B cell (primary cell): ENCODE measurements at regions not wholly inside any gene's neighbourhood (a gene's known extent, or its start where the extent isn't known, plus 50 kb on each side); places are given as distances from the start of the nearest gene placed in this dataset.

ENCODE experiments used
- ATAC-seq: fragments of 200-7000 bp; cut with Tn5 transposase; one replicate; pipeline ENCODE4 v1.10.0; 2021; ENCODE audit warnings: low read depth, mild to moderate bottlenecking, moderate number of reproducible peaks, moderate library complexity
- CTCF ChIA-PET: fragments of 350-600 bp; sonication (Branson Sonifier 250); formaldehyde crosslinking; loops from one replicate; lab custom pipeline; 2021; ENCODE audit warnings: antibody characterized with exemption, inconsistent platforms; lab: Charles Lee
- POLR2A ChIA-PET: fragments of 350-600 bp; sonication (Branson Sonifier 250); formaldehyde crosslinking; loops from one replicate; lab custom pipeline; 2021; ENCODE audit warnings: antibody characterized with exemption; lab: Charles Lee
- DNase-seq: peaks from one replicate; pipeline ENCODE4 v3.0.0; 2013
- H2AFZ ChIP-seq: 2 replicates; pipeline ENCODE4 v1.6.1; 2012; ENCODE audit warnings: mild to moderate bottlenecking, low read depth, low read length; ENCODE audit not compliant: insufficient read depth, poor library complexity, severe bottlenecking
- H3K27ac ChIP-seq, 2 donors: 1 replicate in 1 of 2; 2 replicates in 1 of 2; pipeline ENCODE4 v1.5.1; 2012 to 2013; ENCODE audit warnings: low read length in 2 of 2, mild to moderate bottlenecking in 2 of 2, moderate library complexity in 1 of 2
- H3K27me3 ChIP-seq, 4 experiments: fragments of 200-600 bp in 1 of 4; sonication (generic) in 1 of 4; replicated peaks in 1 of 4; 1 replicate in 2 of 4; 2 replicates in 2 of 4; pipeline versions ENCODE4 v1.6.1 to v1.7.0; 2013 to 2016; ENCODE audit warnings: low read length in 3 of 4, mild to moderate bottlenecking in 2 of 4, mixed read lengths in 1 of 4, moderate library complexity in 1 of 4; ENCODE audit not compliant: insufficient read depth in 4 of 4, control insufficient read depth in 3 of 4; ENCODE audit errors: control extremely low read depth in 1 of 4
- H3K36me3 ChIP-seq, 2 experiments: replicated peaks in 1 of 2; 1 replicate in 1 of 2; 2 replicates in 1 of 2; pipeline versions ENCODE4 v1.6.1 to v1.7.1; 2013; ENCODE audit warnings: low read length in 1 of 2; ENCODE audit not compliant: insufficient read depth in 2 of 2, control insufficient read depth in 1 of 2; ENCODE audit errors: control extremely low read depth in 1 of 2, extremely low read depth in 1 of 2
- H3K4me1 ChIP-seq, 2 donors: fragments of 200-600 bp in 1 of 2; sonication (generic) in 1 of 2; 1 replicate in 1 of 2; 2 replicates in 1 of 2; pipeline versions ENCODE4 v1.5.1 to v1.6.1; 2013 to 2017; ENCODE audit warnings: low read length in 2 of 2; ENCODE audit not compliant: control insufficient read depth in 2 of 2, insufficient read depth in 2 of 2
- H3K4me2 ChIP-seq: replicated peaks from 2 replicates; pipeline ENCODE3; 2012; ENCODE audit warnings: mild to moderate bottlenecking, low read depth, low read length; ENCODE audit not compliant: poor library complexity, severe bottlenecking
- H3K4me3 ChIP-seq, 5 experiments: fragments of 200-600 bp in 1 of 5; sonication (generic) in 1 of 5; 1 replicate in 3 of 5; 2 replicates in 2 of 5; pipeline versions ENCODE4 v1.5.1 to v1.7.0; 2011 to 2016; ENCODE audit warnings: low read length in 4 of 5, mild to moderate bottlenecking in 4 of 5, low read depth in 2 of 5, control low read depth in 1 of 5, moderate library complexity in 1 of 5; ENCODE audit not compliant: insufficient read depth in 1 of 5; ENCODE audit errors: control extremely low read depth in 1 of 5, extremely low read depth in 1 of 5
- H3K79me2 ChIP-seq: fragments of 200-600 bp; sonication (generic); one replicate; pipeline ENCODE4 v1.6.0; 2016; ENCODE audit warnings: low read length; ENCODE audit not compliant: control insufficient read depth, insufficient read depth
- H3K9ac ChIP-seq: fragments of 200-600 bp; sonication (generic); 2 replicates; pipeline ENCODE4 v1.6.1; 2017; ENCODE audit warnings: mild to moderate bottlenecking, low read length, moderate library complexity
- H3K9me3 ChIP-seq, 3 donors: one replicate each; pipeline versions ENCODE4 v1.6.1 to v1.7.1; 2013; ENCODE audit warnings: low read length in 2 of 3; ENCODE audit not compliant: control insufficient read depth in 2 of 3, insufficient read depth in 1 of 3; ENCODE audit errors: control extremely low read depth in 1 of 3
- H4K20me1 ChIP-seq: 2 replicates; pipeline ENCODE4 v1.6.0; 2012; ENCODE audit warnings: mild to moderate bottlenecking, low read length; ENCODE audit not compliant: insufficient read depth, control insufficient read depth, poor library complexity, severe bottlenecking
- H3K27ac Mint-ChIP-seq: one replicate; pipeline ENCODE4 v1.8.0; 2021; ENCODE audit warnings: mixed read lengths
- H3K27me3 Mint-ChIP-seq: one replicate; pipeline ENCODE4 v1.8.0; 2021; ENCODE audit warnings: mixed read lengths
- H3K4me1 Mint-ChIP-seq: one replicate; pipeline ENCODE4 v1.8.0; 2021; ENCODE audit warnings: mixed read lengths
- H3K4me3 Mint-ChIP-seq: one replicate; pipeline ENCODE4 v1.8.0; 2021; ENCODE audit warnings: mixed read lengths
- H3K9me3 Mint-ChIP-seq: one replicate; pipeline ENCODE4 v1.8.0; 2022; ENCODE audit warnings: mixed read lengths; ENCODE audit not compliant: insufficient read depth
- EZH2 ChIP-seq: IDR thresholded peaks from 2 replicates; pipeline ENCODE4 v1.6.1; 2012; ENCODE audit warnings: borderline replicate concordance, low read depth, mild to moderate bottlenecking, moderate library complexity, low read length; ENCODE audit not compliant: insufficient read depth, poor library complexity, severe bottlenecking
- WGBS: methylation state at CpG from one replicate; pipeline ENCODE4 v1.1.5; 2013; ENCODE audit warnings: missing lambda C conversion rate; ENCODE audit not compliant: insufficient coverage; 5-methylcytosine and 5-hydroxymethylcytosine counted together
- intact Hi-C: fragments of 100-400 bp; cut with micrococcal nuclease; formaldehyde crosslinking; loops from one replicate; pipeline ENCODE4 v1.10.0; 2022
- TF ChIP-seq, protein P1 (sequence below): fragments of 200-600 bp; IDR thresholded peaks from one replicate; pipeline ENCODE4 v1.8.0; 2022; ENCODE audit warnings: antibody characterized with exemption, mild to moderate bottlenecking

- Histone ChIP-seq H2AFZ (no peak overlapping the region), H3K4me3 (no peak overlapping the region), H3K27ac (no peak overlapping the region), H3K4me2 (no peak overlapping the region), H3K4me1 (no peaks in the 10 kb centered on the region), H3K27me3 (no peaks in the 10 kb centered on the region), H3K36me3 (no peaks in the 10 kb centered on the region), H3K79me2 (no peaks in the 10 kb centered on the region), H4K20me1 (no peaks in the 10 kb centered on the region), H3K9me3 (no peaks in the 10 kb centered on the region), H3K9ac (no peak overlapping the region)
- no peak overlapping the region for H3K27ac Mint-ChIP-seq
- H3K4me1 Mint-ChIP-seq: no peaks in the 10 kb centered on the region
- ChIA-PET CTCF (no interaction called here), POLR2A (no interaction called here)
- ATAC-seq (no peak), DNase-seq (no peak)
- WGBS: no CpG with 5 or more reads among the region's 4 CpGs
- H3K27me3 Mint-ChIP-seq: no peaks in the 10 kb centered on the region
- intact Hi-C loops: no loop called here
- TF ChIP-seq, protein P1, sequence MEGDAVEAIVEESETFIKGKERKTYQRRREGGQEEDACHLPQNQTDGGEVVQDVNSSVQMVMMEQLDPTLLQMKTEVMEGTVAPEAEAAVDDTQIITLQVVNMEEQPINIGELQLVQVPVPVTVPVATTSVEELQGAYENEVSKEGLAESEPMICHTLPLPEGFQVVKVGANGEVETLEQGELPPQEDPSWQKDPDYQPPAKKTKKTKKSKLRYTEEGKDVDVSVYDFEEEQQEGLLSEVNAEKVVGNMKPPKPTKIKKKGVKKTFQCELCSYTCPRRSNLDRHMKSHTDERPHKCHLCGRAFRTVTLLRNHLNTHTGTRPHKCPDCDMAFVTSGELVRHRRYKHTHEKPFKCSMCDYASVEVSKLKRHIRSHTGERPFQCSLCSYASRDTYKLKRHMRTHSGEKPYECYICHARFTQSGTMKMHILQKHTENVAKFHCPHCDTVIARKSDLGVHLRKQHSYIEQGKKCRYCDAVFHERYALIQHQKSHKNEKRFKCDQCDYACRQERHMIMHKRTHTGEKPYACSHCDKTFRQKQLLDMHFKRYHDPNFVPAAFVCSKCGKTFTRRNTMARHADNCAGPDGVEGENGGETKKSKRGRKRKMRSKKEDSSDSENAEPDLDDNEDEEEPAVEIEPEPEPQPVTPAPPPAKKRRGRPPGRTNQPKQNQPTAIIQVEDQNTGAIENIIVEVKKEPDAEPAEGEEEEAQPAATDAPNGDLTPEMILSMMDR: no peak
- TF ChIP-seq EZH2: no peak
- no peaks in the 10 kb centered on the region for H3K9me3 Mint-ChIP-seq
- no peak overlapping the region for H3K4me3 Mint-ChIP-seq
These were observed 851.1 kb downstream of the SLC4A3 start for GRCh38 chr2:220478305-220479058.

GRCh38 chr2:220482716-220483115, 855.3 kb downstream of the SLC4A3 start:
- Histone ChIP-seq H3K9ac (no peak overlapping the region), H3K4me1 (no peaks in the 10 kb centered on the region), H3K4me3 (no peak overlapping the region), H3K9me3 (no peaks in the 10 kb centered on the region), H3K4me2 (no peak overlapping the region), H3K27ac (no peak overlapping the region), H3K36me3 (no peaks in the 10 kb centered on the region), H3K79me2 (no peaks in the 10 kb centered on the region), H3K27me3 (no peaks in the 10 kb centered on the region), H2AFZ (no peak overlapping the region), H4K20me1 (no peaks in the 10 kb centered on the region)
- H3K27ac Mint-ChIP-seq: no peak overlapping the region
- ChIA-PET CTCF (no interaction called here), POLR2A (no interaction called here)
- H3K9me3 Mint-ChIP-seq: peaks cover 2% of the 10 kb centered on the region
- TF ChIP-seq, protein P1: no peak
- no peak for TF ChIP-seq EZH2
- ATAC-seq: no peak
- no peak overlapping the region for H3K4me3 Mint-ChIP-seq
- H3K4me1 Mint-ChIP-seq: no peaks in the 10 kb centered on the region
- 64% methylated on average over 2 of the region's 3 CpGs for WGBS
- no peaks in the 10 kb centered on the region for H3K27me3 Mint-ChIP-seq
- intact Hi-C loops: no loop called here
- no peak for DNase-seq
